NCI-H146 treated with DMSO at 0.1 percent for 48 hours (cell line): ENCODE measurements at regions not wholly inside any gene's neighbourhood (a gene's known extent, or its start where the extent isn't known, plus 50 kb on each side); places are given as distances from the start of the nearest gene placed in this dataset.
"Not testable (repeated sequence)": the region's sequence is repeated elsewhere in the genome, so short reads cannot be mapped to it uniquely, and the experiment has no call there.

Experiments used
- DNase-seq: peaks from one replicate; lab custom pipeline; 2025; ENCODE audit not compliant: unreplicated experiment; lab: John Stamatoyannopoulos, UW

GRCh38 chr9:135195975-135196374 lies 108.5 kb downstream of the OLFM1 start:
- DNase-seq, result not testable (repeated sequence)

- no peak for DNase-seq
These were observed 109.0 kb downstream of the OLFM1 start for GRCh38 chr9:135196474-135196873.

- no peak for DNase-seq
These were observed 110.7 kb downstream of the OLFM1 start for GRCh38 chr9:135198144-135198543.

DNA sequence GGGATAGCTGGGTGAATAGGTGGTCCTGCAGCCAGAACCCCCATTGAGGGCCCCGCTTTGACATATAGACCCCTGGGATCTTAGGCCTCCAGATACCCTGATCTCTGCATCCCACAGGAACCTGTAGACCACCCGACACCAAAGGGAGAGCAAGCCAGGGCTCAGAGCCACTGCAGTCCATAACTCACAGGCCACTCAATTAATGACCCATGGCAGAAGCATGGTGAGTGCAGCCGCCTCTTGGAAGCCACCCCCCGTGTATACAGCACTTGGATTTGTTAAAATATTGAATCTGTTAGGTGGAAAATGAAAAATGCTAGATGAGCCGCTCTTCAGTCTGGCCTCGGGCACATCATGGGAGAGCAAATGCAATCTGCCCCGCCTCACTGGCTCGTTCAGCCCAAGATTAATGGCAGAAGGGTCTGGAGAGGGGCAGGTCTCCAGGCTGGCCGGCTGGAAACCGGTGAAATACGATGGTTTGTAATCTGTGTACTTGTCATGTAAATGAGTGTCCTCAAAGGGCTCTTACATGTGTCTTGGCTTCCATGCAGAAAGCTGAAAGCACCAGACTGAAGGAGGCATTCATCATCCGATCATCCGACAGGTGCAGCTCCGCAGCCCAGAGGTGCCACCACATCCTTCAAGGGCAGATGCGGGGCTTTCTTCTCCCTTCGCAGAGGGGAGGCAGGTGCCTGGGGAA lies 111.3 kb downstream of the OLFM1 start:
- DNase-seq, result no peak

- DNase-seq, result no peak
These were observed 112.0 kb downstream of the OLFM1 start for GRCh38 chr9:135199489-135199888.

GRCh38 chr9:135201711-135202110 lies 114.2 kb downstream of the OLFM1 start:
- DNase-seq, result no peak

GRCh38 chr9:135204177-135204576 lies 116.7 kb downstream of the OLFM1 start:
- DNase-seq, result no peak

DNA sequence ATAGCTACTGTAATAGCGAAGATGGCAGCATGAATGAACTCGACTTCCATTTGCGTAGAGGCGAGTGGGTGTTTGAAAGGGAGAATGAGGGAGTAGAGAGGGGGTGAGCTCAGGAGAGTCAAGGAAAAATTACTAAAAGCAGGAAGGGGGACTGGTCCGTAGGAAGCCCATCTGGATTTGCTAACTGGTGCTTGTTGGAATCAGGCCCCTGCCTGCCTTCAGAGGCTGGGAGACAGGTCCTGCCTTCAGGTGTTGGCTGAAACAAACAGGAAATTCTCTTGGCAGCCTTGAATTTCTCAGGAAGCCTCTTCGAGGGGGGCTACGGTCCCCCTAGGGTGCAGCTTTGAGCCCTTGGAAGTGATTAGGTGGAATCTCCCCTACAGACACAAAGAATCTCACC lies 121.7 kb downstream of the OLFM1 start:
- DNase-seq, result no peak

DNA sequence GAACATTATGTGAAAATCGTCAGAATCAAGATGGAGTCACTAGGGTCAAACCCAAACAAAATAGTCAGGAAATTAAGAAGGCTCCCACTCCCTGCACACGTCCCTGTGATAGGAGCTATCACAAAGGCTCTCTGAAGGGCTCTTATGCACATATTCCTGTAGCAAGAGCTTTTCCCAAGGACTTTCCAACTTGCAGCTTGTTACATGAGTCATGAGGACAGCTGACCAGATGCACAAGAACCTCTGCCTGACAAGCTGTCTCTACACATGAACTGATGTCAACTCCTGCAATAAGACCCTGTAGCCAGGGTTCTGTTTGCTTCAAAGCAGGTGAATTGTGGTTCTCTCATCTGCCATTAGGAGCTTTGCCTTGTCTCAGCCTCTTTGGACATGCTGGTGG lies 122.4 kb downstream of the OLFM1 start:
- no peak for DNase-seq

- no peak for DNase-seq
These were observed 123.4 kb downstream of the OLFM1 start for GRCh38 chr9:135210676-135211523.

DNA sequence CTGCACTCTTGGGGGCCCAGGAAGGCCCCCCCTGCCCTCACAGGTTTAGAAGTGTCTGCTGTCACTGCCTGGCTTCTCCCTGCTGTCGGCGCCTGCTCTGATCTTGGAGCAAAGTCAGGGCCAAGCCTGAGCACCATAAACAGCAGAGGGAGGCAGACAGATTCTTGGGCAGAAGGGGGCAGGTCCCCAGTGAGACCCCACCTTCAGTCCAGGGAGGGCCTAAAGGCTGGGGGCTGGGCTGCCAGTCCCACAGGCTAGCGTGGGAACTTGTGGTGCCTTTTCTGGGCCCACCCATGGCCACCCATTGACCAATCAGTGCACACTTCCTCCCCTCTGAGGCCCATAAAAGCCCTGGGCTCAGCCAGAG lies 124.0 kb downstream of the OLFM1 start:
- DNase-seq, result no peak

DNA sequence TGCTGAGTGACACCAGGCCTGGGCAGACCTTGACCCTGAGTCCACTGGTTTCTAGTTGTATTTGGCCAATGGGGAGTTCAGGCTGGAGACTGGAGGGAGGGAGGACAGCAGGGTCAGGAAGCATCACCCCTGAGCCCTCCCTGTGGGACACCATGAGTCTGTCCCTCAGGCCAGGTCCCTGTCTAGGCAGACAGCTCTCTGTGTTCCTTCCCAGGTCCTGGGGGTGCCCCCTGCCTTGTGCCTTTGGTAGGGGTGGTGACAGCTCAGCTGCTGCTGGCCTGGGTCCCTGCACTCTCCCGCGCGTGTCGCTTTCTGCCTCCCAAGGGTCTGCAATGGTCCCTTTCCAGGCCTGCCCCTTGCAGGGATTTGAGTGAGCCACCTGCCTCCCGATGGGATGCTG lies 125.5 kb downstream of the OLFM1 start:
- DNase-seq, result no peak

DNA sequence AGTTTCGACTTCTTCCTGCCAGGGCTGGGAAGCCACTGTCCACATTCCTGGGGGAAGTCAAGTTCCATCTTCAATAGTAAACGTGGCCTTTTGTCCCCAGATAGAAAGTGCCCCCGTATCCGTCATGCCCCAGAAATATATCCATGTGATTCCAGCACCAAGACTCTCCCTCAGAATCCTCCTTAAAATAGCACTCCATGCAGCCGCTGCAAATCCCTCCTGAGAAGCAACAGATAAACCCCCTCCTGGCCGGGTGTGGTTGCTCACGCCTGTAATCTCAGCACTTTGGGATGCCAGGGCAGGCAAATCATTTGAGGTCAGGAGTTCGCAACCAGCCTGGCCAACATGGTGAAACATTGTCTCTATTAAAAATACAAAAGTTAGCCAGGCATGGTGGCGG lies 126.1 kb downstream of the OLFM1 start:
- no peak for DNase-seq

GRCh38 chr9:135214054-135214640 lies 126.7 kb downstream of the OLFM1 start:
- no peak for DNase-seq

- no peak for DNase-seq
These were observed 127.2 kb downstream of the OLFM1 start for GRCh38 chr9:135214706-135215105.

GRCh38 chr9:135215571-135216161 lies 128.2 kb downstream of the OLFM1 start:
- no peak for DNase-seq

- no peak for DNase-seq
These were observed 128.8 kb downstream of the OLFM1 start for GRCh38 chr9:135216236-135216635.

- DNase-seq, result no peak
These were observed 129.4 kb downstream of the OLFM1 start for GRCh38 chr9:135216791-135217441.

- no peak for DNase-seq
These were observed 130.4 kb downstream of the OLFM1 start for GRCh38 chr9:135217836-135218235.

GRCh38 chr9:135218331-135219225 lies 131.1 kb downstream of the OLFM1 start:
- no peak for DNase-seq
